ENCODE measurements at regions not wholly inside any gene's neighbourhood (a gene's known extent, or its start where the extent isn't known, plus 50 kb on each side); places are given as distances from the start of the nearest gene placed in this dataset.

DNA sequence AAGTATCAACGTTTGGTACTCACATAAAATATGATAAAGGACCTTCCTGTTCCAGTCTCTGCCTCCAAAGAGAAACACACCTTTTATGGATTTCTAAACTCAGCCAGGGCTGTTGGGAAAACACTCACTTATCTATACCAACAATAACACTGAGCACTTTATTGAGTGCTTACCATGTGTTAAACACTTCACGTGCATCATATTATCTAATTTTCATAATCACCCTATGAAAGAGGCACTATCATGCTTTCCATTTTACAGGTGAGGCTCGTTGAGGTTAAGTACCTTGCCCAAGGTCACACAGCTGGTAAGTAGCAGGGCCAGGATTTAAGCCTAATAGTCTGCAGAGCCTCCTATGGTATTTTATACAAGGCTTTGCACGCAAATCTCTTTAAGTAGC, 251.5 kb upstream of the SOX9 start:
- TF ChIP-seq POLR2AphosphoS5 (IDR thresholded peaks at IDR 0.05; ENCODE audit: low read depth, low read length) (no peak), TCF7L2 (IDR thresholded peaks at IDR 0.05; ENCODE audit: low read depth, low read length) (no peak)

Measured in Panc1 (cell line).